HUDEP-2 (cell line): ENCODE measurements at regions not wholly inside any gene's neighbourhood (a gene's known extent, or its start where the extent isn't known, plus 50 kb on each side); places are given as distances from the start of the nearest gene placed in this dataset.

Experiments
- DNase-seq, 76 experiments: peaks; one replicate each; lab custom pipeline; 2025; ENCODE audit not compliant: unreplicated experiment in 76 of 76; lab: John Stamatoyannopoulos, UW

DNA sequence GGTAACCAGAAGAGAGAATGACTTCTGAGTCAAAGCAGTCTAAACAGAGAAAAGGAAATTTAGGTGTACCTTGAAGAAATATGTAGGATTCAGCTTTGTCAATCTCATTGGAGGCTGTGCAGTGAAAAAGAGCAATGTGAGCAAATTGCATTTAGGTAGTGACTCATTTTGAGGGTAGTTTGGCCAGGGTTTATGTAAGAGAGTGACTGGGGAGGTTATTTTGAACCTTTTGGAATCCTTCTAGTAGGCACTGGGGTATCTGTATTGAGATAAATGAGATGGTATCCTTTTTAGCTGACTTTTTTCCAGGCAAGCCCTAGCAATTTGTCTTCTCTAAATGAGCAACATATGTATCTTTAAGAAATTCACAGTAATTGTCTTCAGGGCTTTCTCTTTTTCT lies 95.9 kb downstream of the DISP1 start:
- no peak for DNase-seq

DNA sequence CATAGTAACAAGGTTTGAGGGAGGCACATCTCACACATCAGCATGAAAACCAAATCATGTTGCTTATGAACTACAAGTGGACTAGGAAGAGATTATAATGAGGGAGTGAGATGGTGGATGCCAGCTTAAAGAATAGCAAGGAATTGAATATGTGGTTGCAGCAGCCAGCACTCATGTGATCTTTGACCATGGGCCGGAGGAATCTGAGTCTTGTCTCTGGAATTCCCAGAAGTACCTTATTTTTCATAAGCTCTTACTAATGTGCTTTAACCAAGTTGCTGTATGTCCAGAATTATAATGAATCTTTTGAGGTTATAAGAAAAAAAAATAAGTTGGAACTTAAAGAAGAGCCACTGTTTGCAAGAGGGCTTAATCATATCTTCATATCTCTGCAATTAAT lies 97.0 kb downstream of the DISP1 start:
- DNase-seq = no peak

DNA sequence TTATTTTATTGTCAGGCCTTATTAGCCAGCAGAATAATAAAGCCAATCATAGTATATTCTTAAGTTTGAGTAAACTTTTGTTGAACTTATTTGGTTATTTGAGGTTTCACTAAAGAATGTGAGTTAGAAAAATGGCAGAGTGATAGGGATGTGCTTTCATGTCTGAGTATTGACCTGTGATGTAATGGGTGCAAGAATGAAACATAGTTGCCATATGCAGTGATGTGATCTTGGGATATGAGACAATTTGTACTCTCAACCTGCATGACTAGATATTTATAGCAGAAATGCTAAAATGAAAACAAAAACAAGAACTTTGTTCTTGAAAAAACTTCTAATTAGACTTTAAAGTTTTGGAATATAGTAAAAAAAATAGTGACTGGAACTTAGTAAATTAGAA lies 97.9 kb downstream of the DISP1 start:
- DNase-seq = no peak

DNA sequence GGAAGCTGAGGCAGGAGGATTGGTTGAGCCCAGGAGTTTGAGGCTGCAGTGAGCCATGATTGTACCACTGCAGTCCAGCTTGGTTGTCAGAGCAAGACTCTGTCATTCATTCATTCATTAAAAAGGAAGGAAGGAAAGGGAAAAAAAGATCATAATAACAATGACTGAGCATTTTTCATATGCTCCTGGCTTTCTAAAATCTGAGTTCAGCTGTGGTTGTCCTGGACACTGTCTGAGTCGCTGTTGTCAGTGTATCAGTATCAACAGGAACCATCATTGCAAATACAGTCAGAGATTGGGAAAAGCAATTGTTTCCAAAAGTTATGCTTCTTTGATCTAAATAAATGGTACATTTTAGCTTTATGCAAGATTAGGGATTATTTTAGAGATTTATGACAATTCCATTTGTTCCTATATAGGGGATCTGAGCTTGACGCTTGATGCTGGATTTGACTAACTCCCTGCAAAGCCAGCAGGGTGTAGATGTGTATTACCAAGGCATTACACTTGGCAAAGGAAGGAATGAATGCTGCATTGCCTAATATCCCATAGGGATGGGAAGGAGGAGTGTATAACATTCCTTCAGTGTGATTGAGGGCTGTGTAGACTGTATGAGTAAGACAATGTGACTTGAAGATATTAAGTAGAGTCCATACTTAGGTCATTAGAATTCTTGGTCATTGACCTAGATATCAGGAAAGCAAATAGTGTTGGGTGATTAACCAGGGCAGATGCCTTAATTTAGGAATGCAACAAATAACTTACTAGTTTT lies 100.2 kb downstream of the DISP1 start:
- no peak for DNase-seq

DNA sequence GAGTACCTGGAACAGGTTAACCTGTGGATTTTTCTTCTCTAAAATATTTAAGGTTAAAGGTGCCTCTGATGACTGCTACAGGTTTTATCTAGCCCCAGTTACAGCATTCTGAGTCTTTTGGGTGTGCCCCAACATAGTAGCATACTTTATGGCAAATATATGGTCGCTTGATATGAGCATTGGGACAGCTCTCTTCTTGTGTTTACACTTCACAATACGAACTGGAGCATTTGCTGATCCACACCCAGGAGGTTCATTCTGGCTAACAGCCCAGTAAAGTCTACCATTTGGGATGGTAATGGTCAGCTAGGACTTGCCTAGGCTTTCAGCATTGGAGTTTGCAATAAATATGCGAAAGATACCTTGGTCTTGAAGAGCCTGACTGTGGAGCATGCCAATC lies 101.3 kb downstream of the DISP1 start:
- no peak for DNase-seq

DNA sequence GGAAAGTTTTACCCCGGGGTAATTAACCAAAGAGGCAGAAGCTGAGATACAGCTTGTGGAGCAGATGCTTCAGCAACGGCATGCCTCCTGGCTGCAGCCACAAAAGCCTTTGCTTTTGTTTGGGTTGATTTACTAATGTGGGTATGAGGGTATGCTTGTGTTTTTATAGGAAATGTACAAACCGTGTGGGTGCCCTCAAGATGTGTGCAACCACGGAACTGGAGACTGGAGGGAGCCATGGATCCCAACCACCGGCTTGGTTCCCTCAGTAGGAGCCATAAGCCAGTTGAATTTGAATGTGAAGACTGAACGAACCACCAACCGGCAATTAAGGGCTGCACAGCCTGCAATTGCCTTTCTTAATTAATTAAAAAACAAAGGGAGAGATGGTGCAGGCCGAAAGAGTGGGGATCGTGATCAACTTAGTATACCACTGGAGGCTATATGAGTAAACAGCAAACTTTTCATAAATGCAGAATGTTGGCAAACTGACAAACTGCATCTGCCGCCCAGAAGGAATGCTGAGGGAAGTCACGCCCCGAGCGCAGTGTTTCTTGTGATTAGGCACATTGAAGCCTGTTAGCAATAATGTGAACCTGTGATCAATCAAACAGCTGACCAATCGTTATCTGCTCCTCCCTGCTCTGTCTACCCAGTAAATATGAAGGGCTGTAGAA lies 104.1 kb downstream of the DISP1 start:
- no peak for DNase-seq

DNA sequence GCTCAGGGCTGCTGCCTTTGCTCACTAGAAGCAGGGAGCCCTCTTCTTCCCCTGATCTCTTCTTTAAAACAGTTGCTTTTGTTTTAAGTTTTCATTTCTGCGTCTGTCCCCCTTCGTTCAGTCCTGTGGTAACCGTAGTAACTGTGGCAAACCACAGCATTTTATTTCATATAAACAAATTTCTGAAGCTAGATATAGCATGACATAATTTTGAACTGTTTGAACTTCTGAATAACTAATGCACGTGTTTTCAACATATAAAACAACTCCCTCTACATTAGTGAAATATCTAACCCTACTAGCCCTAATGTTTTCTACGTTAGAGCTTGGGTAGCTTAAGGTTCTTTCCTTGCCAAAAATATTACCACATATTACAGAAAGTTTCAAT lies 104.6 kb downstream of the DISP1 start:
- DNase-seq = no peak

DNA sequence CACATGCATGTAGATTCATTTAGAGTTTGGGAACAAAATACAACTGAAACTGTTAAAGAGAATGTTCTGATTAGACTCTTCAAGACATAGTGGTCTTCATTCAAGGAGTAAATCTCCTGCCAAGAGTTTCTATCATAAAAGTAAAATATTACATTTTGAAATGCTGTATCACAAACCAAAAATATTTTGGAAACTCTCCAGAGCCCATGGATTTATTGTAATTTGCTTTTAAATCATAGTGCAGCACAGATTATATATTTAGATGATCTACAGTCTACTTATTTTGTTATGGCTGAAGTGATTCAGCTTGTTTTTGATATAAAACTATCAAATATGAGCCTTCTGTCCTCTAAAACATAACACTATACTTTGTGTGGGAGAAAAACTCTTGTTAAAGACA lies 105.3 kb downstream of the DISP1 start:
- no peak for DNase-seq

DNA sequence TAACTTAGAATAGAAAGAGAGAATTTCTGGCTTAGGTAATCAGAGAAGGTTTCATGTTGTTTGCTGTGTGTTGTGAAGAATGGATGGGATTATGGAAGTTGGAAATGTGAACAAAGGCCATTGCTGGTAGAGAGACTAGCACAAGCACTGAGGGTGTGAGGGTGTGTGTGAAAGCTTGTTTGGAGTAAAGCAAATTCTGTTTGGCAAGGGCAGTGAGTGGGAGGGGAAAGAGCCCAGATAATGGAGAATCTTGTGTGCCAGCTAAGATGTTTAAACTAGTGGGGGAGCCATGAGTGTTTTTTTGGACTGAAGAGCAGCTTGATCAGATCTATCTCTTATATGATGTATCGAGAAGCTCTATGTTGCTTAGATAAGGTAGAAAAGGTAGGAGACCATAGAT lies 107.1 kb downstream of the DISP1 start:
- DNase-seq = no peak

DNA sequence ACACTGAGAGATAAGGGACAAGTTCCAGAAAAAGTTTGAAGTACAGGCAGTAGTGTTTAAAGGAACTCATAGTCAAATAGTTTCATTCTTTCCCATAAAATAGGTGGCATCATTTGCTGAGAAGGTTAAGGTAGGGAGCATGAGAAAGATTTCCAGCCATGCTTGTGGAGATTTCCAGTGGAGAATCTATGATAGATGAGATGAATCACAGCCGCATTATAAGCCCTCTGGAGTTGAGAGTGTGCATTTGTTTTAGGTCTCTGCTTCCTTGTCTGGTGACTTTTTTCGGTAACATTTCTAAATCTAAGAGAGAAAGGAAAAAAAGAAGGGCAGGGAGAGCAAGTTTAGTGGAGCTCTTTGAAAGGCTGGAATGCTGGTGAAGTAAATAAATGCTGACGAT lies 108.7 kb downstream of the DISP1 start:
- no peak for DNase-seq

DNA sequence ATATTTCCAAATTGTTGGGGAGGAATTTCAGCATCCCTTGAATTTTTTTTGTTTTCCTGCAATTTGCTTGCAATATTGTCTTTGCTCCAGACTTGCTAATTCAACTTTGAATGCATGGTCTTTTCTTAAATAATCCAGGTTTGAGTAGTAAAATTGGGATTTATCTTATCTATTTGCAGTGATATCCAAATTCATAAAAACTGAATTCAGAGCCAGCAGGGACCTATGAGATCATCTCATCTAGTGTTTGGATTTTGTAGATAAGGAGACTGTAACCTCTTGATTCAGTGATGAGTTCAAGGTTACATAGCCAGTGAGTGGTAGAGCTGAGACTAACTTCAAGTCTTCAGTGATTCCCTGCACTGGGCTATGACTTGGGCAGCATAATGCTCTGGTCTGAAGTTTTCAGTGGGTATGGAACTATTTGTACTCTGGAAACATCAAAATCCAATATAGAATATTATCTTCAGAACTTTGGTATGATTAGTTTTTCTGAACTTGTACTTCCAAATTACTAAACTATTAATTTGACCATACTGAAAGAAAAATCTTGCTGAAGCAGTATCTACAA lies 109.4 kb downstream of the DISP1 start:
- DNase-seq = no peak

DNA sequence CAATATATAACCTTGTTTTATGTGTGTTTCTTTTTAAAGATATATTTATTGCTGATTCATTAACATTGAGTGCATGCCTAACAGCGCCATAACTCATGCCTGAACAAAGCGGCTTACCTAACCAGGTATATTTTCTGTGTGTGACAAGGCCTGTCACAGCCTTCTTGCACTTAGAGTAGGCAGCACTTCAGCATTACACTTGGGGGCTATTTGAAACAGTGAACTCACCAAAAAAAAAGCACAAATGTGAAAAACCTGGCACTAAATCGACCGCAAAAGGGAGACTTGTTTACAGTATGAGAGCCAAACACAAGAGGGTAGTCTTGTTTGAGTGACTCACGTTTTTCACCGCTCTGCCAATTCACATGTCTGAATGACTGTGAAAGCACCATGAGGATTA lies 111.7 kb downstream of the DISP1 start:
- DNase-seq = no peak

DNA sequence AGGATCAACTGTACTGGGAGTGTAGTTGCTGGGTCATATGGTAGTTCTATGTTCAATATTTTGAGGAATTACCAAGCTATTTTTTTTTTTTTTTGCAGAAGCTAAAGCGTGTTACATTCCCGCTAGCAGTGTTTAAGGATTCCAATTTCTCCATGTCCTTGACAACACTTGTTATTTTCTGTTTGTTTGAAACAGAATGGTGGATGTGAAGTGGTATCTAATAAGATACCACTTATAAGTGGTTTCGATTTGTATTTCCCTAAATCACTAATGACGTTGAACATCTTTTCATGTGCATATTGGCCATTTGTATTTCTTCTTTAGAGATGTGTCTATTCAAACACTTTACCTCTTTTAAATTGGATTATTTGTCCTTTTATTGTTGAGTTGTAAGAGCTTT lies 112.2 kb downstream of the DISP1 start:
- no peak for DNase-seq

DNA sequence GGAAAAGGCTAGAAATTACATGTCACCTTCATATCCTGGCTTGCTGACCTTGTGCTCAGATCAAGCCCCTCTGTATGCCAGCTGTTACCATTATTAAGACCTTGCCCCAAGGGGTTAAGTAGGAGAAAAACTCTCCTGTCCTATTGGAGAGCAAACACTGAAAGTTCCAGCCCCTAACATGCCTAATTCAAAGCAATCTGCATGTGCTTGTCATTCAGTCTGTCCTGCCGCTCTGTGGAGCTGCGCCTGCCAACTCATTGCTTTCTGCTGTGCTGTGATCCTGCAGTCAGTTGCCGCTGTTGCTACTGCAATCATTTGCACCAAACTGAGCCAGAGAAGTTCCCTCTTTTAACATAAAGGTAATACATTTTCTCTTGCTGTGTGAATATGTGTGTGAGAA lies 113.4 kb downstream of the DISP1 start:
- DNase-seq = no peak

DNA sequence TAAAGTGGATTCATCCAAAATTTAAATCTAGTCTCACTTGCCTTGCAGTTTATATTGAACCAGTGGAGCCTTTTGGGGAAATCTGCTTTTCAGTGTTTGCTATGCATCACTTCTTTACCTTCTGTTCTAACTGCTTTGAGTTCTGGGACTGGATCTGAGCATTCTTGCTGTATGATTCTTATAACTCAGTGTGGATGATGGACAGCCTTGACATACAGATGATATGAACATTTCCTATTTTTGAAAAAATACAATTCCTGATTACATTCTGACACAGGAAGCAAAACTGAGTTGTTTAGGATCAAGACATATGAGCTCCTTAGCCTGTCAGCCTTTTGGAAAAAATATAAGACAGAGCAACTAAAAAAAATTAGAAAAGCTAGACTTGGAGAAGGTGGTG lies 115.2 kb downstream of the DISP1 start:
- no peak for DNase-seq

DNA sequence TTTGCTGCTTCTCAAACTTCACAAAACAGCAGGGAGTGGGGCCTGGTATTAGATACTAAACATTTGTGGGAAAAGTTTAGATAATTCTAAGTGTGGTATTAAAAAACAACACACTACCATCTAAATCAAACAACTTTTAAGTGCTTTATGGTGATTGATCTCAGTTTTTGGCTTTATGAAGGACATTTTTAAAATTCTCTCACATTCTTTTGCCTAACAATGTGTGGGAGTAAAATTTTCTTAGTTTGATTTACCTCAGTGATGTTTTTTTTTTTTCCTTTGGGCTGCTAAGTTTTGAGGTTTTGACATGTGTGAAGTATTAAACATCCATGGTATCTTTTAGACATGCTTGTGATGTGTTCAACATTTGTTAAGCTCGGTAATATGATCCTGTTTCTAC lies 116.2 kb downstream of the DISP1 start:
- no peak for DNase-seq

DNA sequence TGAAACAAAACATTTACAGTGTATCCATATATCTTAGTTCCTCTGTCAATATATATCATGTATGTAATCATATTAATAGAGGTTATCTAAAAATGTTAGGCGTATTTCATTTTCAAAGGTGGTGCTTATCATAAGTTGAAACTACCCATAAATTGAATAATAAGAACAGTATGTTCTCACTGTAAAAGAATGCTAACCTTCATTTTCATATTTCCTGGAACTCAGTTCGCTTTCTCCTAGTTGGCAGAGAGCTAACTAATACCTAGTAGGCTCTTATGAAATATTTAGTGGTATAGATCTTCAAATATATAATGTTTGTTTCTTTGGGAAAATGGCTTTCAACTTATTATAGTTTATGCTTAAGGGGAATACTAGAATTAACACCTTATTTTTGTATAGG lies 118.4 kb downstream of the DISP1 start:
- no peak for DNase-seq

DNA sequence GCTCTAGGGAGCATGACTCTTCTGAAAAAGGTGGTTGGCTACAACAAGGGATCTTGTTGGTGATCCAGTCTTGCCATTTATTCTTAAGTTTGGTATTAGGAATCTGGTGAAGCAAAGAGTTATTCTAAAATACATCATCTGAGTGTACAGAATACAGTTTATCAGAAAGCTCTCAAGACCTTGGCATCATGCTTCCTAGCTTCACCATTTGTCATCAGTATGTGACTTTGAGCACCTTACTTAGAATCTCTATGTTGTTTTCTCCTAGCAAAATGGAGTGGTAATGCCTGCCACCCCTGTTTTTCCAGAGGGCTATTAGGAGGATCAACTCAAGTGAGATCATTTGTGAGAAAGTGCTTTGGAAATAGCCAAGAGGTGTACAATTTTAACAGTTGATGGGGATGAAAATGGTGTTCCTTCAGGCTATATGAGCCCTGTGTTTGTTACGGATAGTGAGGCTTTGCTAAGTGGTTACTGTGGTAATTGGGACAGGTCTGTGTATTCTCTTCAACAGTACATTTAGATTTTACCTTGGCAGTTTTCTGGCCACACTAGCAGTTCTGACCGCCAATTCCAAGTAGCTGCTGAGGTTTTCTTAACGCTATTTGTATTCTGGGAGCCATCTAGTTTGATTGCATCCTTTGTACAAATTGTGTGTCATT lies 120.5 kb downstream of the DISP1 start:
- no peak for DNase-seq

DNA sequence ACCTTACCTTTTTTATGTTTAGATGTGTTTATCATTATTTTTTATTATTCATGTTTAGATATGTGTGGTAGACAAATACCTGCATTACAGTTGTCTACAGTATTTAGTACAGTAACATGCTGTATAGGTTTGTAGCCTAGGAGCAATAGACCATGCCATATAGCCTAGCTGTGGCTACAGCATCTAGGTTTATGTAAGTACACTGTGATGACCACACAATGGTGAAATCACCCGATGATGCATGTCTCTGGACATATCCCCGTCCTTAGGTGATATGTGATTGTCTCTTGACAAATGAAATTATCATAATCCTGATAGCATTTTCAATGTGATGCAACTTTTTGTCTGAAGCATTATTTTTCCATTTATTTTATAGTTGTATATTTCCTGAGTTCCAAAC lies 121.2 kb downstream of the DISP1 start:
- DNase-seq = no peak

DNA sequence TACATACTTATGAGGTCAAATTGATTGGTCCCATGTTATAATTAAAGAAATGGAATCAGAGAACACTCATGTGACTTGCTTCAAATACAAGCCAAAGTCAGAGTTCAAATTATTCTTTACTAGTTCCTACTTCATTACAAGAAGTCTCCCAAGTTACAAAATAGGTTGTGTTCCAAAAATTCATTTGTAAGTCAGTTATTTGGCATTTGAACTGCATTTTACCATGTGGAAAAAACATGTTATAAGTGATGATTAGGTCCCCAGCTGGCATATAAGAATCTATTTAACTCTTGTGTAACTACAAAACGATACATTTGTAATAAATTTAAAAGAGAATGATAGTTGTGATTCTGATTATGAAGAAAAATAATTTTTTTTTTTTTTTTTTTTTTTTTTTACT lies 124.1 kb downstream of the DISP1 start:
- DNase-seq = no peak

DNA sequence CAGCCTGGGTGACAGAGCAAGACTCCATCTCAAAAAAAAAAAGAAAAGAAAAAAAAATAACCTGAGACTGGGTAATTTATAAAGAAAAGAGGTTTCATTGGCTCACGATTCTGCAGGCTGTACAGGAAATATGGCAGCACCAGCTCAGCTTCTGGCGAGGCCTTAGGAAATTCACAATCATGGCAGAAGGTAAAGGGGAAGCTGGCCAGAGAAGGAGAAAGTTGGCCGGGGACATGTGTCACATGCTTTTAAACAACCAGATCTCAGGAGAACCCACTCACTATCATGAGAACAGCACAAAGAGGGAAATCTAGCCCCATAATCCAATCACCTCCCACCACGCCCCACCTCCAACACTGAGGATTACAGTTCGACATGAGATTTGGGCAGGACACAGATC lies 125.3 kb downstream of the DISP1 start:
- DNase-seq = no peak

DNA sequence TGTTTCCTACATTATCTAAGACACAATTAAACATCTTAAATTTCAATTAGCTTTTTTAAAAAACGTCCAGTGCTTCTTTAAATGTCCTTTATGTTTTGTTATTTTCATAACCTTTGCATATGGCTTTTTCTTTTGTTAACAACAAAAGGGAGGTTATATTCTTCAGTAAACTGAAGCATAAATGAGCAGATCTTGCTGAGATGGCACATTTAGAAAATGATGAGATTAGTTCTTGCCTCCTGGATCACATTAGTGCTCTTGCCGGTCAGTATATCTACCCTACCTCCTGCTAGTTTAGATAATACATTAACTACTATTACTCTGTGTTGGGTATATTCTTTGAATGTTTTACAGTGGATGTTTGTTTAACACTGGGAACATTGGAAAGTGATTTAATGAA lies 126.1 kb downstream of the DISP1 start:
- DNase-seq = no peak
